Transverse colon (tissue), 4 donors: ENCODE measurements at regions not wholly inside any gene's neighbourhood (a gene's known extent, or its start where the extent isn't known, plus 50 kb on each side); places are given as distances from the start of the nearest gene placed in this dataset.

Source experiments
- POLR2A ChIP-seq: fragments of 450-650 bp; IDR thresholded peaks from one replicate; pipeline ENCODE4 v1.6.1; 2016; ENCODE audit warnings: antibody characterized with exemption, mild to moderate bottlenecking, moderate library complexity
- POLR2AphosphoS5 ChIP-seq, 3 donors: sonication (generic); formaldehyde crosslinking; IDR thresholded peaks; one replicate each; pipeline ENCODE4 v1.6.1; 2016; ENCODE audit warnings: antibody characterized with exemption in 3 of 3
- TF ChIP-seq, protein P1 (sequence below), 5 experiments: fragments of 200-600 bp in 3 of 5; fragments of 450-650 bp in 2 of 5; sonication (generic) in 3 of 5; IDR thresholded peaks; 1 replicate in 2 of 5; 2 replicates in 3 of 5; pipeline ENCODE4 v1.5.1; 2016 to 2017; ENCODE audit warnings: antibody characterized with exemption in 5 of 5, inconsistent platforms in 3 of 5, mild to moderate bottlenecking in 2 of 5, moderate library complexity in 1 of 5

DNA sequence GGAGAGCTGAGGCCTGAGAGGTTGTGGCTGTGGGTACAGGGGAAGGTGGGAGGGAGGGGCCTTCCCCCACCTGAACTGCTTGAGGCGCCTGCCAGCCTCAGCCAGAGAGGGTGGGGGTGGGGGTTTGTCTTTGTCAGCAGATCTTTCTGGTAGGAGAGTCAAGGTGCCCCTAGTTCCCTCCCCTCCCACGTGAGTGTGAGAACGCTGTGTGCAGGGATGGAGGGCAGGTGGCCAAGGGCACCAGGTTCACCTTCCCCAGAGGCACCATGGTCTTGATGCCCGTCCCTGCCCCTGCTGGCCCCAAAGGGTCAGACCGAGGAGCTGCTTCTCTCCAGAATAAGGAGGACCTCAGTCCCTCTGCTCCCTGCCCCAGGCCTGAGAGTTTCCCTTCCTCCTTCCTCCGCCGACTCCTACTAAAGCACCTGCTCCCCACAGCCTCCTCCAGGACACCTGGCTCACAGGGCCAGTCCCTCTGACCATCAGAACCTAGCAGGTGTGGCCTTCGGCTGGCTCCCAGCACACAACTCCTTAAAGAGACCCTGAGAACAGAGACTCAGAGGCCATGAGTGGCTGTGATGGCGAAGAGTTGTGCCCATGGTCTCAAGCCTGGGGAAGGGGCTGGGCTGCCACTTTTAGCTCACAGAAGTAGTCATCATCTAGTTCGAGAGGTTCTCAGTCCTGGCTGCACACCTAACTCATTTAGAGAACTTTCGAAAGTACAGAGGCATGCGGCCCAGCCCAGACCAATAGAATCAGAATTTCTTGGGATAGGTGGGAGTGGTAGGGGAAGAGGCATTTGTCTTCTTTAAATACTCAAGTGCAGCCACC is 113.2 kb upstream of the LHX1 start:
- TF ChIP-seq, protein P1, sequence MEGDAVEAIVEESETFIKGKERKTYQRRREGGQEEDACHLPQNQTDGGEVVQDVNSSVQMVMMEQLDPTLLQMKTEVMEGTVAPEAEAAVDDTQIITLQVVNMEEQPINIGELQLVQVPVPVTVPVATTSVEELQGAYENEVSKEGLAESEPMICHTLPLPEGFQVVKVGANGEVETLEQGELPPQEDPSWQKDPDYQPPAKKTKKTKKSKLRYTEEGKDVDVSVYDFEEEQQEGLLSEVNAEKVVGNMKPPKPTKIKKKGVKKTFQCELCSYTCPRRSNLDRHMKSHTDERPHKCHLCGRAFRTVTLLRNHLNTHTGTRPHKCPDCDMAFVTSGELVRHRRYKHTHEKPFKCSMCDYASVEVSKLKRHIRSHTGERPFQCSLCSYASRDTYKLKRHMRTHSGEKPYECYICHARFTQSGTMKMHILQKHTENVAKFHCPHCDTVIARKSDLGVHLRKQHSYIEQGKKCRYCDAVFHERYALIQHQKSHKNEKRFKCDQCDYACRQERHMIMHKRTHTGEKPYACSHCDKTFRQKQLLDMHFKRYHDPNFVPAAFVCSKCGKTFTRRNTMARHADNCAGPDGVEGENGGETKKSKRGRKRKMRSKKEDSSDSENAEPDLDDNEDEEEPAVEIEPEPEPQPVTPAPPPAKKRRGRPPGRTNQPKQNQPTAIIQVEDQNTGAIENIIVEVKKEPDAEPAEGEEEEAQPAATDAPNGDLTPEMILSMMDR (IDR thresholded peaks at IDR 0.05): no peak
- TF ChIP-seq POLR2A: no peak
- TF ChIP-seq POLR2AphosphoS5 (IDR thresholded peaks at IDR 0.05): no peak
